GM19324 (cell line): ENCODE measurements at regions not wholly inside any gene's neighbourhood (a gene's known extent, or its start where the extent isn't known, plus 50 kb on each side); places are given as distances from the start of the nearest gene placed in this dataset.

Source experiments
- ATAC-seq: cut with Tn5 transposase; IDR thresholded peaks from one replicate; pipeline ENCODE4 v1.9.1; 2021; ENCODE audit warnings: mild to moderate bottlenecking, moderate library complexity; ENCODE audit not compliant: unreplicated experiment, low FRiP score

DNA sequence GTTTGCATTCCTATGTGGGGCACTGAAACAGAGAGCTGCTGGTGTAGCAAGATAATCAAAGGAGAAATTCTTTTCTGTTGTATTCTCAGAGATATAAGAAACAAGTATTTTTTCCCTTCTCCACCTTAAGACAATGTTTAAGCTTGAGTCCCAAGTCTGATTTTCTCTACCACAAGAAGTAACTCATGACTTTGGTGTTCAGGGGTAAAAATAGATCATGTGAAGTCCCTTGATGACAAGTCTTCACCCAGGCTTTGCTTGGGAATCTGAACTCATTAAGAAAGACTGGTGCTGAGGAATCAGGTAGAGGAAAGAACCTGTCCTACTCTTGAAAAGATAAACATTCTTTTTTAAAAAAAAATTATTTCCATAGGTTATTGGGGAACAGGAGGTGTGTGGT is 205.6 kb downstream of the ALDH8A1 start:
- ATAC-seq: no peak

DNA sequence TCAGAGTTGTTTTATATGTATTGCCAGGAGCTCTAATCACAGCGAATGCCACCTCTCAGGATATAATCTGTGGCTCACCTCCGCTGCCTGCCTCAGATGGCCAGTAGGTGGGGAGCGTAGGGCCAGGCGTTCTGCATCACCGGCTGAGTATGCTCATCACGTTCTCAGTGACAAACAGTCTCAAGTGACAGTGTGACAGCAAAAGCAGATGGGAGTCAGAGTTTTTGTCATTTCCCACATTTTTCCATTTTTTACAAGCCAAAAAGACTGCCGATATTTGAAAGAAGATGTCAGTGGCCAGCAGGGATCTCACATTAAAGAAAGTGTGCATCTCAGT is 208.7 kb downstream of the ALDH8A1 start:
- no peak for ATAC-seq

DNA sequence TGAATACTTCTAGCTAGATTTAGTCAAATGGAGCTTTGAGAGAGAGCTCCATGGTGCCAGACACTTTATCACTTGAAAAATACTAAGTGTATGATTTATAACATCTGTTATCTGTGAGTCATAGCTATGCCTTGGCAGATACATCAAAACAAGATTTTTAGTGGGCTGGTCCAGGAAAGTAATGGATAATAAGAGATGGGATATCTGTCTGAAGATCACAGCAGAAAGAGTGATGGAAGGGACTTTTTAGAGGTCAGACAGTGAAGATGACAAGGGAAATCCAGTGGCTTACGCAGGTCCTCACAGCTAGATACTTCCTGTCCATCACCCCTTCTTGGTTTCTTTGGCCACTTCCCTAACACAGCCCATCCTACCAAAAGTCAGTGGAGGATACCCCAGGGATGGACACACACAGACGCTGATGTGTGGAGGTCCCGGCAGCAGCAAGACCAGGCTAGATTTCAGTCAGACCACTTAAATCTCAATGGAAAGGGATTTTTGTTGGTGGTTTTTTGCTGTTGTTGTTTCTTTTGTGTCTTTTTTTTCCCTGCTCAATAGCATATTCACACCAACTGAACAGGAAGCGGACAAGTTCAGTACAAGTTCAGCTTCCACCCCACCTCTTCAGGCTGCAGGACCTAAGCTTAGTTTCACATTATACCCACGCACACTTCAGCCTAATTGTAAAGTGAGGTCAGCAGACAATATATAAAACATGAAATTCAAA is 209.3 kb downstream of the ALDH8A1 start:
- no peak for ATAC-seq

DNA sequence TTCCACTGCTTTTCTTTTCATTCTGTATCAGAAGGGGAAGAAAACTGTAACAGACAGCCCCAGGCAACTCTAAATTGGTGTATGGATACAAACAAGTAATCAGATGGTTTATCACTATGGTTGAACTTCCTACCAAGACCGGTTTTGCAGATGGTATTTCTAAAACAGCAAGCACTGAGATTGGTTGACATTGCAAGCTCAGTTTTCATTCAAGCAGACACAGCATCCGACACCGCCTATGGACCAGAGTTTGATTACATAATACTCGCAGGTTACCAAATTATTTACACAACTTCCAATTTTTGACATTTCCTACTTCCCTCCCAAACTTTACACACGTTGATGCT is 209.9 kb downstream of the ALDH8A1 start:
- no peak for ATAC-seq

DNA sequence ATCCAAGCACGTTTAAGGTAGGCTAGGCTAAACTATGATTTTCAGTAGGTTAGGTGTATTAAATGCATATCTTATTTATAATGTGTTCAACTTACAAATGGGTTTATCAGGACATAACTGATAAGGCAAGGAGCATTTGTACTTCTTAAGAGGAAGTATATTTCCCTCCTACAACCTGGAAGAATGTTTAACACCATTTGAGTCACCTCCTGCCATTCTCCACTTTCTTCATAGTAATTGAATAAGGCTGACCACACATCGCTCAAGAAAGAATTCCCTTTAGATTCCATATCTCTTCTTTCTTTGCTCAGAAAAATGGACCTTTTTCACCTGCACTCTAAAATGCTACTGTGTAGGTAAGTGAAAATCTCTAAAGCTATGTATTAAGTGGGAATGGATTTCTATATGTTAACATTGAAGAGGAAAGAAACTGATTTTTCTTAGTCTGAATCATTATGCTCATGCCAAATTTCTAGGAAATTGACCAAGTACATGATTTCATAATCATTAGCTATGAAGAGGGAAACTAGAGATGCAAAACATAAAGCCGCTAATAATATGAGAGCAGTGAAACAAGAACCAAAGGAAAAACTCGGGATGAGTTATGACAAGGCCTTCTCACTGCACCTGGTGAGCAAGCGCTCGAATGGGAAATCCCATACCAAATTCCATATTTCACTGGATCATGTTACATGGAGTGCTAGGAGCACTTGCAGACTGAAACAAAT is 210.4 kb downstream of the ALDH8A1 start:
- no peak for ATAC-seq

DNA sequence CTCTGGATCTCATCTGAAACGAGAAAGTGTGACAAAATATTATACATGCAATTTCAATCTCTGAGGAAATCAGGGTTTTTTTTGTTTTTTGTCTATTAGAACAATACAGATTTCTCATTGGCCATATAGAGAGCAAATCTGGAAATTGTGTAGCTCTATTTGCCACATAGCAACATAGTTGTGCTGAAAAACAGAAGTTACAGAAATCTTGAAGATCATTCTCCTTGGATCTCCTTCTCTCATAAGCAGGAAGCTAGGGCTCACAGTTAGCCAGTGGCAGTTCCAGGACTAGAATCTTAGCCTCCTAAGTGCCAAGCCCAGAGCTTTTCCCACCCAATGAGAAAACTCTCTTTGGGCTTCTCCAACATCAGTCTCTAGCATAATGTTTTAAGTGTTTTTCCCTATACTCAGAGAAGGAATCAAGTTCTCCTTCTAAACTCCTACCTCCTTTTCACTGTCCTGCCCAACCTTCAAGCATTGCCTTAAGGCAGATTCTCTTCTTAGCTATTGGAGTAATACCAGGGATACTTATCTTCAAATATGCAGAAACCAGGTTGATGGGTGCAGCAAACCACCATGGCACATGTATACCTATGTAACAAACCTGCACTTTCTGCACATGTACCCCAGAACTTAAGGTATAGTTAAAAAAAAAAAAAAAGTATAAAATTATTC is 211.6 kb downstream of the ALDH8A1 start:
- ATAC-seq: no peak

DNA sequence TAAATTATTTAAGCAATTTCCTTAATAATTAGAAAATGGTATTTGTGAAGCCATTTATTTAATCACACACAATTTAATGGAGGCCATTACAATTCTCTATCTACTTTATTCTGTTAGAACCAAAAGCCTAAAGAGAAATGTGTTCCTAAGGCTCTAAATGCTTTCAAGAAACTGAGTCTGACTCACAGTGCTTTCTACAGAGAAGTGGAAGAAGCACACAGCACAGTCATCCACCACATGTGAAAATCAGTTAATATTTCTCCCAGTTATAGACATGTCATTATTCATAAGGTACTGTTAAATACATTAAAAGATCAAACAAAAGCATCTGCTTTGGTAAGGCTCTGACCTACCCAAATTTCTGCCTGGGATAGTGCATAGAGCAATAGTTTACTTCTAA is 214.4 kb downstream of the ALDH8A1 start:
- no peak for ATAC-seq

DNA sequence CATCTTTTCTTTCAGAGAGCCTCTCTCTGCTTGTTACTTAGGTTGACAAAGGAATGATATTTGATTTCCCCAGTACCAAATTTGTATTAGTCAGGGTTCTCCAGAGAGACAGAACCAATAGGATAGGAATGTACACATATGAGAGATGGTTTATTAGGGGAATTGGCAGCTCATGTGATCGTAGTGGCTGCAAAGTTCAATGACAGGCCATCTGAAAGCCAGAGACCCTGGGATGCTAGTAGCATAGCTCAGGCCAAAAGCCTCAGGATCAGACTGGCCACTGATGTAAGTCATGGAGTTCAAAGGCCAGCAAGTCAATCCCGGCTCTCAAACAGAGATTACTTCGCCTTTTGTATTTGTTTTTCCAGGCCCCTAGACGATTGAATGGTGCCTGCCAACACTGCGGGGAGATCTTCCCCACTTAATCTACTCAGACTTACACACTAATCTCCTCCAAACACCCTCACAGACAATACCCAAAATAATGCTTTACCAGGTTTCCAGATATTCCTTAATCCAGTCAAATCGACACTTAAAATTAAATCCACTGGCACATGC is 215.5 kb downstream of the ALDH8A1 start:
- no peak for ATAC-seq

DNA sequence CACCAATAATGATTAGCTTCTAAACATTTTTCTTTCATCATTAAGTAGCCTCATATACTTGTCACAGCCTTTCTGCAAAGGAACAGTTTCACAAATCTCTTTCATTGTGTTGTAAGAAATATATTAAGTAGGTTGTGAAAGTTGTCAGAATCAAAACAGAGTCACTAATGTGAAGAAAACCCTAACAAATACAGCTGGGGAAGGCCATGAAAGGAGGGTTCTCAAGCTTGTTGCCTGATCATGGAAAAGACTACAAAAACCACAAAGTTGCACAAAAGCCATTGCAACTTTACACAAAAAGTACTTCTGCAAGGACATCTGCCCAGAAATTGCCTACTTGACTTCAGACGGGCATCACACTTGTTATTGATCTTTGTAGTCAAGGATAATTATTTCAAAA is 216.1 kb downstream of the ALDH8A1 start:
- no peak for ATAC-seq

DNA sequence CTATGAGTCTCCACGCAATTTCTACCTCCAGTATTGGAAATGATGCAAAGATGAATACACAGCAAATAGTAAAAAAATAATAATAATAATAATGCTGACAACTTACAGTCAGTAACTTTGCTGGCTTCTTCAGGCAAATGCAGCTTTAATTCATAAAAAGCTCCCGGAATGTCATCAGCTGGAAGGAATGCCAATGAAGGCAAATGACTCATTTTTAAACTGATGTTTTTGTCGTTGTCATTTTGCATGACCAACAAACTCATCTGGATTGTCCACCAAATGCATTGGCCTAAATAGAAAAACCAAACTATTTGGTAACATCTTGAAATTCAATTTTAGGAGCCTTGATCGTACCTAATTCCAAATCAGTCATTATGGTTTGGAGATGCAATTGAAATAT is 217.1 kb downstream of the ALDH8A1 start:
- no peak for ATAC-seq

DNA sequence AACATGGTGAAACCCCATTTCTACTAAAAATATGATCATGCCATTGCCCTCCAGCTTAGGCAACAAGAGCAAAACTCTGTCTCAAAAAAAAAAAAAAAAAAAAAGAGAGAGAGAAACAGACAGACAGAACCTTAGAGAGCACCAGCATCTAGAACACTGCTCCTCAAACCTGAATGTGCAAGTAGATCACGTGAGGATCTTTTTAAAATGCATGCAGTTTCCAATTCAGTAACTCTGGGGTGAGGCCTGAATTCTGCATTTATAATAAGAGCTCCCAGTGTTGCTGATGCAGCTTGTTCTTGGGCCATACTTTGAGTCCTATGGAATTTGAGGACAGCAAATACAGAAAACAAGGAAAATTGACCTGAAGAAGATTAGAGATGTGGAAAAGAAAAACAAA is 218.3 kb downstream of the ALDH8A1 start:
- ATAC-seq: no peak

DNA sequence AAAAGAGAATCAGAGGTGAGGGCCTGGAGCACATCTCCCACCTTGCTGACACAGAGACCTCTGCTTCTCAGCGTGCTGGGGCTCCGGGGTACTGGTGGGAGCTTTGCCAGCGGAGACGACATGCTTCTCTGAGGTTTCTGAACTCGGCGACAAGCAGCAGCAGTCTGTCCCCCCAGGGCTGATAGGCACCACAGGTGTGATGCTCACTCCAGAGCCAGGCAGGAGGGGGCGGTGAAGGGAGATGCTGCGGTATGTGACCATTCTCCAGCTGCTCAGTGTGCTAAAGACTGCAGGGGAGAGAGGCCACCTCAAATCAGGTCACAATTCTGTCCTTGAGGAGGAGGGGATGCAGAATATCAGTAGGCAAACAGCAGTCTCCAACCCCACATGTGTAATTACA is 219.9 kb downstream of the ALDH8A1 start:
- ATAC-seq: no peak

DNA sequence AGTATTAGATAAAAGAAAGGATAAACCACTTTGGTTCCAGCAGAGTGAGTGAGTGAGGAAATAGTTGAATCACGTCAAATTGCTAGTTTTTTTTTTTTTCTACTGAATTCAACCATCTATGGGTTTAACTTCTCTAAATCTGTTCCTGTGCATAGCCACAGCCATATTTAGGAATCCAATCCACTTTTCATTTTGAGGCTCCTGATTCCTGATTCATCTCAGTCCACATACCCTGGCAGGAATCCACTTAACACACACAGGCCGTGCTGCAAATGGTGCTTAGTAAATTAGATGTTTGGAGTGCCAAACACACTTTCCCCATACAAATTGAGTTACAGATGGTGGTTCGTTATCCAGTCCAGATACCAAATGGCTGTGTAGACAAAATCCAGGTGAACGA is 220.3 kb downstream of the ALDH8A1 start:
- ATAC-seq: no peak

DNA sequence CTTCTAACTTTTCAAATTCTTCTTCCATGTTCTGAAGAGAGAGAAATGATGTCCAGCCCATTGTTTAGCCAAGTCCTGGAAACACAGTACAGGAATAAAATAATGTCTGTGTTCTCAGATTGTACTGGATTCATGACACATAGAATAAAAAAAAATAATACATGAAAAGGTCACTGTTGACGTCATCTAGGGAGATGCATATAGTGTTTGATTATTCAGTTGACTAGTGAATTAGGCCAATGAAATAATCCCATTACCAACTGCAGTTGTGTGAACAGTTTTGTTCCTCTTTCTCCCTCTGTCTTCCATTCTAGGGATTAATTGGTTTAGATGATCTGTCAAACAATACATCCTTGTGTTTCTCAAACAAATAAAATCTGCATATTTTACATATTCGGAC is 222.8 kb downstream of the ALDH8A1 start:
- ATAC-seq: no peak

DNA sequence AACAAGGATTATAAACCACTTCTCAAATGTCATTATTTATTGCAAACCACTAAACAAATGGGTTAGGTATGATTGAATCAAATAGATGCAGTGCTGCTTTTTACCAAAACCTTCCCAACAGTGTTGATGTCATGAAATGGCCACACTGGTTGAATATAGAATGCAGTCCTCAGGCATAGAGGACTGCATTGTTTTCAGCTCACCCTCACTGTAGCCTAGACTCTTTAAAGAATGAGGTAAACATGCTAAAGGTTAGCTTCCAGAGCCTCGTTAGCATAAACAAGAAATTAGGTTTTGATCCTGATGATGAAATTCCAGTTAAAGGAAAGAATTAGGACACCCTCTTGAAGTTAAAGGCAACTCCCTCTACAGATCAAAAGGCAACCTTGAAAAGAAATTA is 224.3 kb downstream of the ALDH8A1 start:
- no peak for ATAC-seq

DNA sequence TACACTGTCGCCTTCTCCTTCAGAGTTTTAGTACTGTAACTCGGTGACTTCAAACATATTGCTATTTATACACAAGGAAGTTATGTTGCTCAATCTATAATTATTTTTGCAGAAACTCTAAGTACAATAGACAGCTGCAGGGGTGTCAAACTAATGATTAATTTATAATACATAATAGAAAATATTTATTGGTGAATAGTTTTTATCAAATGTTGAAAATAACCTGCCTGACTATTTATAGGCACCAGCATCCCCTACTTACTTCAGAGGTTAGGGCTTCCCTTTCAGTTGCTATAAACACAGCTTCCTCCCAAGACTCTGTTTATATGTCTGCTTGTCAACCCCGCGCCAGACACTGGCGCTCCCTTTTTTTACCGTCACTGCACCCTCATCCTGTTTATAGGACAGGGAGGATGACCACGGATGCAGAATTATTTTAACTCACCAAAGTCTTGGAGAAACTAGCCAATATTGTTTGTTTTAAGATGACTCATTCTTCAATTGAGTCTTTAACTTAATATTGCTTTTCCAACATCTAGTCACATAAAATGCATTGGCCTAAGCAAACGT is 225.0 kb downstream of the ALDH8A1 start:
- ATAC-seq: no peak

DNA sequence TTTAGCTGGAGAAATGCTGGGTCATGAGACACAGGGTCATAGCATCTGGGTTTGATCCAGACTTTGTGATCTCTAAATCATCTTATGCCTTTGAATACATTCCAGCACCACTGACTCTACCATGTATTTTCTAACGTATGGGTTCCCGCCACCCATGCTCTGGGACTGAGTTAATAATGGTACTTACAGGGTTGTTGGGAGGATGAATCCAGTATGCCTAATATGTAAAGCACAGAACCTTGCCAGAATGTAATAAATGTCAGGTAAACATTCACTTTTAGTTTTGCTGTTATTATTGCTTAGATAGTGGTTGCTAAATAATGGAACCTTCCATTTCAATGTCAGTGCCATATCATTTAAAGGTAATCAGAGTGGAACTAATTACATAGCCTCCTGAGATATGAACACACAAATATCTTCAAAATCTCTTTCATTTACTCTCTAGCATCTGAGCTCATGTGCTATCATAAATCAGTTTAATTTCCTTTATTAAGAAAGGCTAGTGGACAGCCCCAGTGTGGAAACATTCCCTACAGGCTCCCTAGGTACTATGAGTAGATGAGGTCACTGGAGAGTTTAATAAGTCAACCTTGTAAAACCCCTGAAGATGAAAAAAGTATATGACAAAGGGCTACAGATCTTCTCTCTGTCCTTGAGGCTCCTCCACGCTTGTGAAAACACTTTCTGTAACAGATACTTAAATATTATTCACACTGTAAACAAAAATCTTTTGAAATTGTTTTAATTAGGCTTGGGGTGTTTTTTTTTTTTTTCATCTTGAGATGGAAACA is 226.6 kb downstream of the ALDH8A1 start:
- no peak for ATAC-seq

DNA sequence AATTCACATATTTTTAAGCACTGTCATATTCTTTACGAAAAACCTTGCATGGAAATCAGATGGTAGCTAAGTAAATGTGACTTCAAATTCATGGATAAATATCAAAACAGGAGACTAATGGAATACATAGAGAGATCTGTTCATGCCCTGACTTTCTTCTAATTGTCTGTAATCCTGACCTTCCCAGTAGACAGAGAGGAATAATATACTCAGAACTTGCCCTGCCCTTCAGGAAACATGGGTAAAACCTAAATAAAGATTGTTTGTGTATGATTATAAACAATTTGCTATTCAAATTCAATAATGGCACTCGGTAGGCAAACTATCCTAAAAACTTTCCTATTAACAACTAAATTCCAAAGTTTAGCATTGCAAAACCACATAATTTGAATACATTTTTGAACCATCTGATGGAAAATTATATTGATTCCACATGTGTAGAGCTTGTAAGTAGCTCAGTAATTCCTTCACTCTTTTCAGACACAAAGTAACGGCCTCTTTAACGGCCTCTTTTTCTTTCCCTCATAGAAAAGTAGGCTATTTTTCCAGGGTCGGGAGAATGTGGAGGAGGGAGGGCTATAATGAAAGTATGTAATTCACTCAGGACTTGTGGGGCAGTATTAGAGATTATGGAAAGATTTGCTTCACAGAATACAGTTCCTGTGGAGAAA is 227.6 kb downstream of the ALDH8A1 start:
- no peak for ATAC-seq

DNA sequence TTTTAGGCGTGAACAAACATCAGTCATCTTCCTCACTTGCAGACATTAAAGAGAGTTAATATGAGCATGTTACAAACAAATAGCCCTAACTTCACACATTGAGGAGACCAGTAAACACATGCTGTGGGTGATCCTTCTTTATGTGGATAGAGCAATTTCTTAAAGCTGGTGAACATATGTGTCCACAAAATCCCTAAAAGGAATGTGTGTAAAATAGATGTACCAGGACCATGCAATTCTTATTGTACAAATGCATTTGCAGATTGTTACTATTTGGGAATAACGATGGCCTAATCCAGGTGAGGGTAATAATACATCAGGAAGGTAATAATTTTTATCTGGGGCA is 228.9 kb downstream of the ALDH8A1 start:
- no peak for ATAC-seq
